ENCODE measurements at regions not wholly inside any gene's neighbourhood (a gene's known extent, or its start where the extent isn't known, plus 50 kb on each side); places are given as distances from the start of the nearest gene placed in this dataset.

GRCh38 chr5:156137071-156137869, 189.7 kb upstream of the SGCD start:
- ChIA-PET RAD21 (ENCODE audit: low non-redundant PET in 1 of 2, low total read pairs in 2 of 2, uncharacterized antibody in 2 of 2, unreplicated experiment in 2 of 2) (no interaction called here), CTCF (no interaction called here), POLR2A (no interaction called here)
- DNase-seq (ENCODE audit: low read depth, low spot score) = no peak
- Histone ChIP-seq H3K36me3 (ENCODE audit: control insufficient read depth in 1 of 2, insufficient read depth in 2 of 2, low read length in 2 of 2) (no peaks in the 10 kb centered on the region), H3K4me3 (replicated peaks in 1 of 2; ENCODE audit: low read depth in 1 of 2, low read length in 2 of 2) (no peak overlapping the region), H3K9ac (ENCODE audit: low read length) (no peak overlapping the region), H3K27me3 (ENCODE audit: insufficient read depth, low read length) (no peaks in the 10 kb centered on the region), H3K4me2 (ENCODE audit: low read length) (no peak overlapping the region), H2AFZ (ENCODE audit: low read depth, low read length, poor library complexity, severe bottlenecking) (no peak overlapping the region), H3K9me3 (ENCODE audit: control insufficient read depth in 1 of 2, insufficient read depth in 1 of 2, low read depth in 1 of 2, low read length in 2 of 2) (peaks cover 4 to 17% of the 10 kb centered on the region in 2 experiments; a peak in 2 of 4 replicates), H3K9me2 (ENCODE audit: insufficient read depth) (no peaks in the 10 kb centered on the region), H3K4me1 (ENCODE audit: control insufficient read depth in 1 of 2, insufficient read depth in 2 of 2, low read length in 2 of 2) (no peaks in the 10 kb centered on the region), H3K27ac (ENCODE audit: low read depth, low read length) (no peak overlapping the region), H3K79me2 (ENCODE audit: insufficient read depth, low read length) (no peaks in the 10 kb centered on the region), H4K20me1 (ENCODE audit: insufficient read depth) (no peaks in the 10 kb centered on the region)
- ATAC-seq = no peak
- intact Hi-C loops (cut with micrococcal nuclease) = no loop called here
- BruUV-seq (replicated peaks) = no TSS peak
- TF ChIP-seq TCF7L2 (IDR thresholded peaks at IDR 0.05; ENCODE audit: borderline replicate concordance, extremely low read depth, insufficient read depth, insufficient read length) (no peak), EZH2phosphoT487 (IDR thresholded peaks at IDR 0.05; ENCODE audit: borderline replicate concordance) (no peak), EGR1 (IDR thresholded peaks at IDR 0.05; ENCODE audit: low read depth) (no peak), ZNF274 (IDR thresholded peaks at IDR 0.05; ENCODE audit: low read depth, low read length) (no peak), ATF3 (IDR thresholded peaks at IDR 0.05) (no peak), RAD21 (IDR thresholded peaks at IDR 0.05; ENCODE audit: low read depth) (no peak), ELF1 (IDR thresholded peaks at IDR 0.05; ENCODE audit: borderline replicate concordance, low read depth) (no peak), JUND (IDR thresholded peaks at IDR 0.05) (no peak), ZFX (IDR thresholded peaks at IDR 0.05) (no peak), FOSL1 (IDR thresholded peaks at IDR 0.05; ENCODE audit: low read depth) (no peak), SIN3A (IDR thresholded peaks at IDR 0.05; ENCODE audit: low read depth) (no peak), CBX3 (IDR thresholded peaks at IDR 0.05; ENCODE audit: low read depth) (no peak), REST (IDR thresholded peaks at IDR 0.05; ENCODE audit: low read depth) (no peak), SRF (IDR thresholded peaks at IDR 0.05; ENCODE audit: low read depth) (no peak), ZBTB33 (IDR thresholded peaks at IDR 0.05; ENCODE audit: extremely low read depth, insufficient replicate concordance, low read length) (no peak), CTCF (IDR thresholded peaks at IDR 0.05 in 2 of 3, conservative IDR thresholded peaks at IDR 0.05 in 1 of 3; ENCODE audit: borderline replicate concordance in 1 of 3, insufficient read depth in 1 of 3, low read depth in 2 of 3, low read length in 2 of 3) (no peak), MAX (IDR thresholded peaks at IDR 0.05) (no peak), EZH2 (IDR thresholded peaks at IDR 0.05) (no peak), CEBPB (IDR thresholded peaks at IDR 0.05; ENCODE audit: low read depth) (no peak), YY1 (IDR thresholded peaks at IDR 0.05; ENCODE audit: extremely low read depth, insufficient replicate concordance, low read depth, low read length) (no peak)
